ENCODE measurements at regions not wholly inside any gene's neighbourhood (a gene's known extent, or its start where the extent isn't known, plus 50 kb on each side); places are given as distances from the start of the nearest gene placed in this dataset.

DNA sequence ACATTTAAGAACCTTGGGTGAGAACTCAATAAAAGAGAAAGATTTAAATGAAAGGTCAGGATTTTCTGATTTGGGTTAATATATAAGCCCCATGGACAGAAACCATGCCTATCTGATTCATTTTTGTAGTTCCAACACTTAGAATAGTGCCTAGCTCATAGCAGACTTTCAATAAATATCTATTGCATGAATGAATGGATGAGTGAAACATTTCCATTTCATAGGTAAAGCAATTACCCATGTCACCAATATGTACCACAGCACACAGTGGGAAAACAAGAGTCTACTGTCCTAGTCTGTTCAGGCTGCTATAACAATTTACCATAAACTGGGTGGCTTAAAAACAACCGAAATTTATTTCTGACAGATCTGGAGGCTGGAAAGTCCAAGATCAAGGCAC is 63.9 kb upstream of the PTPN13 start:
- DNase-seq = no peak

DNA sequence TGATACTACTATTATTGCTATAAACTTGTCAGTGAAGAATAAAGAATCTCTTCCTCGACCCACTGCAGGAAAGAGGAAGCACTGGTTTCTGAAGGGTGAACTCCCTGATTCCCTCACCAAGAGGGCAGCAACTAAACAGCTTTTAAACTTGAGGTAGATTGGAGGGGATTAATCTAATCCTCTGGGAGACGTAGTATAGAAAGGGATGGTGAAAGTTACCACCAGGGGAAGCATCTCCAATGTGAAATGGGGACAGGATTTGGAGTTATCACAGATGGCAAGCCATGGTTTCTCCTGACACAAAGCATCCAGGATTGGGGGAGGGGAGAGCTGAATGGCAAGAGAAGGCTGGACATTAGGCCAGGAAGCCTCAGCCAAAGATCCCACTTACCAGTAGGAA is 62.7 kb upstream of the PTPN13 start:
- DNase-seq = no peak

DNA sequence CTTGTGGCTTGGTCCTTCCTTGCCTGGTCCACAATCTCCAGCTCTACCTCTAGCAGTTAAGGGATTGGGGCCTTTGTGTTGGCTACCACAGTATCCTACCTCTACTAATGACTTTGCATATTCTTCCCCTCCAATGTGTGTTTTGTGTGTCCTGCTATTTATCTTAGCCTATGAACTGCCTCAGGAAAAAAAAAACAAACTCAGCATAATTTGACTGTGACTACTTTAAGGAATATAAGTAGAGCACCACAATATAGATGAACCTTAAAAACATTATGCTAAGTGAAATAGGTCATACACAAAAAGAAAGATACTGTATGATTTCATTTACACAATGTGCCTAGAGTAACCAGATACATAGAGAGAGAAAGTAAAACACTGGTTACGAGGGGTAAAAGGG is 61.3 kb upstream of the PTPN13 start:
- DNase-seq = no peak

DNA sequence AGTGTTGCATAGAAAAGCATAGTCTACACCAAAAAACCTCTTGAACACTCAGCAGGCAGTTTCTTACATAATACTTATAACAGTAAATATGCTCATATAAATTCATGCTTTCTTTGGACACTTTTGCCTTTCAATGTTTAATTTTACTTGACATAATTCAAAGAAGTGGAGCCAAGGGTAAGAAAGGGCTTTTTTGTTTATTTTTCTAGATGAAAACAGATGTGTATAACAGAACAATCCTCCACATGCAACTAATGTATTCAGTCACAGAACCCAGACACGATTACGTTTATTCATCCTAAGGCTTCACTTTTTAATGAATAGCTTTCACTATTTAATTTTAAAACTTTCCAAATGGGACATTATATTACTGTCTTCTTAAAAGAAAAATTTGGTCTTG is 58.0 kb upstream of the PTPN13 start:
- no peak for DNase-seq

- no peak for DNase-seq
These were observed 51.6 kb upstream of the PTPN13 start for GRCh38 chr4:86542319-86543027.

GRCh38 chr4:86543080-86543479 is 51.0 kb upstream of the PTPN13 start:
- no peak for DNase-seq

DNA sequence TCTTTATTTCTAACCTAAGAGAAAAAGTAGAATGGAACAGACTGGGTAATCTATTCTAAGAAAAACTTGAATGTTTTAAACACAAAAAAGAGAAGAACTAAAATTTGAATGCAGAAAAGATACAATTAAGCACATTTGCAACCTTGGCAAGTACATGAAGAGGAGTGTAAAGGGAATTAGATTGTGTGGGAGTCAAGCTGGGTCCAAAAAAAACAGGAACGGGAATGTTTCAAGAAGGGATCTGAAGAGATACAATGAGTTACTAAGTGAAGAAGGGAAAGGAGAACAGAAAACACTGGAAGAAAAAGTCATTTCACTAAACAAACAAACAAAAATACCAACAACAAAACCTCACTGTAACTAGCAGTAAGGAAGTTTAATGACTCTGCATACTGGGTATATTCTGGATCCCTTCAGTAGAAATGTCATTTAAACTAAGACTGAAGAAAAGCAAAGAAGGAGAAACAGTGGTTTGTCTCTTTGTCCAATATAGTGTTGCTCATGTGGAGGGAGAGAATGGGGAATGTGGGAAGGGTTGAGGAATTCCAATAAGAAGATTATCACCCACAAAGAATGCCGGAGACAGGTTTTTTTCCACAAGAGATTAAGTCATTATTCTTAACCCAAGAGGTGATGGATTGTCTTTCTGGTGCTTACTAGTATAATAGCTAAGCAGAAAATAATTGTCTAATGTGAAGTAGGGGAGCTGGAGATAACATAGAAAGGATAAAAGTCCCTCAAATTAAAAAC is 50.4 kb upstream of the PTPN13 start:
- DNase-seq = no peak

DNA sequence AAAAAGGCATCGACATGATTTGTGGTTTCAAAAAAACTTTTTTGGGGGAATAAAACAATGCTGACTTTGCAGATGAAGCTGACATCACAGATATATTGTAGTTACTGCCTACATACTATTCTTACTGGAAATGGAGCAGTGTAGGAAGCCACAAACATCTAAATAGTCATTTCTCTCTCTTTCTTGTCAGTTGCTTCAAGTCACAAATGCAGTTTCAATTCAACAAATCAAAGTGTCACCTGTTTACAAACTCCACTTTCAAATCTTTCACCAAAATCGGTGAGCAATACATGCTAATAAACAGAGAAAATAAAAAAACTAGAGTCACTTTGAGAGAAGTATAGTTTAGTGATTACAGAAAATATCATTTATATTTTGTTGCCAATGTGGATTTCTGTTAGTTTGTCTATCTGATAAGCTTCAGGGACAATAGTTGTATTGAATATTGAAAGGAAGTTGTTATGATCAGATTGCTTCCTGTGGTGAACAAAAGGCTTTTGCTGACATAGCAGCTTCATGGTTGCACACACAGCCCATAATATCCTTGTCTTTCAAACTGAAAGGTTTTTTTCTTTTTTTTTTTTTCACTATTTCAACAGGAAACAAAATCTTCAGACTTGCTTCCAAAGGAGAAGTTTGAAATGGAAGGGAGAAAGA is 49.7 kb upstream of the PTPN13 start:
- DNase-seq = no peak
